GM10266 (cell line): ENCODE measurements at regions not wholly inside any gene's neighbourhood (a gene's known extent, or its start where the extent isn't known, plus 50 kb on each side); places are given as distances from the start of the nearest gene placed in this dataset.

Source experiments
- DNase-seq: peaks from one replicate; pipeline ENCODE4 v3.0.0; 2012; ENCODE audit errors: extremely low spot score
- TF ChIP-seq, protein P1 (sequence below): IDR thresholded peaks from 2 replicates; pipeline ENCODE4 v1.5.1; 2012; ENCODE audit warnings: mild to moderate bottlenecking, low read depth; ENCODE audit not compliant: control insufficient read depth, insufficient read depth; ENCODE audit errors: missing control alignments

- no peak for DNase-seq
- TF ChIP-seq, protein P1, sequence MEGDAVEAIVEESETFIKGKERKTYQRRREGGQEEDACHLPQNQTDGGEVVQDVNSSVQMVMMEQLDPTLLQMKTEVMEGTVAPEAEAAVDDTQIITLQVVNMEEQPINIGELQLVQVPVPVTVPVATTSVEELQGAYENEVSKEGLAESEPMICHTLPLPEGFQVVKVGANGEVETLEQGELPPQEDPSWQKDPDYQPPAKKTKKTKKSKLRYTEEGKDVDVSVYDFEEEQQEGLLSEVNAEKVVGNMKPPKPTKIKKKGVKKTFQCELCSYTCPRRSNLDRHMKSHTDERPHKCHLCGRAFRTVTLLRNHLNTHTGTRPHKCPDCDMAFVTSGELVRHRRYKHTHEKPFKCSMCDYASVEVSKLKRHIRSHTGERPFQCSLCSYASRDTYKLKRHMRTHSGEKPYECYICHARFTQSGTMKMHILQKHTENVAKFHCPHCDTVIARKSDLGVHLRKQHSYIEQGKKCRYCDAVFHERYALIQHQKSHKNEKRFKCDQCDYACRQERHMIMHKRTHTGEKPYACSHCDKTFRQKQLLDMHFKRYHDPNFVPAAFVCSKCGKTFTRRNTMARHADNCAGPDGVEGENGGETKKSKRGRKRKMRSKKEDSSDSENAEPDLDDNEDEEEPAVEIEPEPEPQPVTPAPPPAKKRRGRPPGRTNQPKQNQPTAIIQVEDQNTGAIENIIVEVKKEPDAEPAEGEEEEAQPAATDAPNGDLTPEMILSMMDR, result no peak
Observed at GRCh38 chr10:78307576-78307975, 273.9 kb downstream of the RPS24 start.

- TF ChIP-seq, protein P1, result no peak
- DNase-seq, result no peak
Observed at GRCh38 chr10:78309536-78310237, 276.0 kb downstream of the RPS24 start.

- TF ChIP-seq, protein P1, result no peak
- no peak for DNase-seq
Observed at GRCh38 chr10:78310481-78311080, 276.9 kb downstream of the RPS24 start.

- TF ChIP-seq, protein P1, result no peak
- no peak for DNase-seq
Observed at GRCh38 chr10:78312197-78313047, 278.8 kb downstream of the RPS24 start.

- TF ChIP-seq, protein P1, result no peak
- no peak for DNase-seq
Observed at GRCh38 chr10:78313048-78313381, 279.4 kb downstream of the RPS24 start.

GRCh38 chr10:78313636-78314035 lies 280.0 kb downstream of the RPS24 start:
- no peak for DNase-seq
- TF ChIP-seq, protein P1, result no peak
